Testis (tissue), 2 donors: ENCODE measurements at regions not wholly inside any gene's neighbourhood (a gene's known extent, or its start where the extent isn't known, plus 50 kb on each side); places are given as distances from the start of the nearest gene placed in this dataset.

Experiments used
- POLR2A ChIP-seq: fragments of 450-650 bp; IDR thresholded peaks from one replicate; pipeline ENCODE4 v1.6.1; 2017; ENCODE audit warnings: antibody characterized with exemption, mild to moderate bottlenecking, moderate library complexity
- TF ChIP-seq, protein P1 (sequence below), 3 experiments: fragments of 450-650 bp in 2 of 3; fragments of 200-600 bp in 1 of 3; sonication (generic) in 1 of 3; IDR thresholded peaks; one replicate each; pipeline ENCODE4 v1.5.1; 2016 to 2019; ENCODE audit warnings: antibody characterized with exemption in 3 of 3, mild to moderate bottlenecking in 2 of 3, moderate library complexity in 1 of 3

DNA sequence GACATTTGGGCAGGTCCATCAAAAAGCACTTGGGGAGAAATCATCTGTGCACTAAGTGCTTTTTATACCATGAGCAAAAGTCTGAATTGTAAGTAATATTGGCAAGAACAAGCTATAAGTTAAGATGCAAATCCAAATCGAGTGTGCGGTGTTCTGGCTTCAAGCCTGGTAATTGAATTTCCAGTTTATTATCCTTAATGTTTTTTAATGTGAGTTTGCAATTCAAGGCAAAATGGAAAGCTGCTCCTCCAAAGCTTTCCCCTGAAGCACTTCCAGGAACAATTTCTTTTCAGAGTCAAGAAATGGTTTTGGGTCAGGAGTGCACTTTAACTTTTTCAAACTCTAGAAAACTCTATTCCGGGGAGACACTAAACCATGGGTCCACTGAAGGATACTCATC, 445.7 kb downstream of the TOX3 start:
- TF ChIP-seq, protein P1, sequence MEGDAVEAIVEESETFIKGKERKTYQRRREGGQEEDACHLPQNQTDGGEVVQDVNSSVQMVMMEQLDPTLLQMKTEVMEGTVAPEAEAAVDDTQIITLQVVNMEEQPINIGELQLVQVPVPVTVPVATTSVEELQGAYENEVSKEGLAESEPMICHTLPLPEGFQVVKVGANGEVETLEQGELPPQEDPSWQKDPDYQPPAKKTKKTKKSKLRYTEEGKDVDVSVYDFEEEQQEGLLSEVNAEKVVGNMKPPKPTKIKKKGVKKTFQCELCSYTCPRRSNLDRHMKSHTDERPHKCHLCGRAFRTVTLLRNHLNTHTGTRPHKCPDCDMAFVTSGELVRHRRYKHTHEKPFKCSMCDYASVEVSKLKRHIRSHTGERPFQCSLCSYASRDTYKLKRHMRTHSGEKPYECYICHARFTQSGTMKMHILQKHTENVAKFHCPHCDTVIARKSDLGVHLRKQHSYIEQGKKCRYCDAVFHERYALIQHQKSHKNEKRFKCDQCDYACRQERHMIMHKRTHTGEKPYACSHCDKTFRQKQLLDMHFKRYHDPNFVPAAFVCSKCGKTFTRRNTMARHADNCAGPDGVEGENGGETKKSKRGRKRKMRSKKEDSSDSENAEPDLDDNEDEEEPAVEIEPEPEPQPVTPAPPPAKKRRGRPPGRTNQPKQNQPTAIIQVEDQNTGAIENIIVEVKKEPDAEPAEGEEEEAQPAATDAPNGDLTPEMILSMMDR (IDR thresholded peaks at IDR 0.05): no peak
- no peak for TF ChIP-seq POLR2A
